HepG2 (cell line): ENCODE measurements at regions not wholly inside any gene's neighbourhood (a gene's known extent, or its start where the extent isn't known, plus 50 kb on each side); places are given as distances from the start of the nearest gene placed in this dataset.

Source experiments
- EZH2 ChIP-seq: conservative IDR thresholded peaks from 2 replicates; pipeline ENCODE4 v1.6.1; 2012; ENCODE audit warnings: mild to moderate bottlenecking, low read depth, low read length, moderate library complexity
- HHEX ChIP-seq: IDR thresholded peaks from 2 replicates; pipeline ENCODE4 v1.6.1; 2016; ENCODE audit warnings: control low read depth
- MAFK ChIP-seq, 2 experiments: IDR thresholded peaks in 1 of 2; conservative IDR thresholded peaks in 1 of 2; 2 replicates each; pipeline ENCODE4 v1.6.1; 2011; ENCODE audit warnings: improper control_type of control experiment in 2 of 2, low read length in 2 of 2
- SMC3 ChIP-seq: IDR thresholded peaks from 2 replicates; pipeline ENCODE4 v1.6.1; 2011; ENCODE audit warnings: low read length, improper control_type of control experiment
- ZFP36 ChIP-seq: fragments of 150-350 bp; IDR thresholded peaks from 2 replicates; pipeline ENCODE4 v1.6.1; 2018; ENCODE audit warnings: borderline replicate concordance, low read length, low read depth; ENCODE audit not compliant: partially characterized antibody
- ZNF121 ChIP-seq: sonication (generic); formaldehyde crosslinking; IDR thresholded peaks from 2 replicates; pipeline ENCODE4 v1.5.0; 2020; ENCODE audit warnings: mild to moderate bottlenecking, missing genetic modification reagents
- TF ChIP-seq, protein P1 (sequence below): sonication (generic); formaldehyde crosslinking; IDR thresholded peaks from 2 replicates; pipeline ENCODE4 v1.5.0; 2020; ENCODE audit warnings: mild to moderate bottlenecking, missing genetic modification reagents, moderate library complexity
- TF ChIP-seq, protein P2 (sequence below): sonication (generic); formaldehyde crosslinking; IDR thresholded peaks from 2 replicates; pipeline ENCODE4 v1.4.0; 2020; ENCODE audit warnings: missing genetic modification reagents, mild to moderate bottlenecking, borderline replicate concordance

DNA sequence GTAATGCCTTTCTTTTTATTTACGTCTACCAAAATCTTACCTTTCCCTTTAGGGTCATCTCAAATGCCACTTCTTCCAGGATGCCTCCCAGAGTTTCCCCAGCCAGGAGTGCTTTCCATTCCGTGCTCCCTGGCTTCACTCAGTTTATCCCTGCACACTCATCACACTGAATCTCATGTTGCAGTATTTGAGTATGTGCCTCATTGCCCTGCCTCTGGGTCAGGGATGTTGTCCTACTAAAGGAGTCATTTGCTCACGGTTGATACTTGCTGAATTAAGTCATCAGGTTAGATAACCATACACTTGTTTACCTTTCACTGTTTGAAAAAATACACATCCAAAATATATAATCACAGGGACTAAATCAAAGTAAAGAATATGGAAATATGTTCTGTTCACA, 356.2 kb upstream of the GATB start:
- TF ChIP-seq EZH2 (no peak), ZNF121 (CRISPR knock-in tag) (no peak), HHEX (CRISPR knock-in tag) (no peak), ZFP36 (no peak), SMC3 (no peak), MAFK (conservative IDR thresholded peaks at IDR 0.05 in 1 of 2, IDR thresholded peaks at IDR 0.05 in 1 of 2; ENCODE audit: low read length in 2 of 2) (no peak)
- TF ChIP-seq, protein P1, sequence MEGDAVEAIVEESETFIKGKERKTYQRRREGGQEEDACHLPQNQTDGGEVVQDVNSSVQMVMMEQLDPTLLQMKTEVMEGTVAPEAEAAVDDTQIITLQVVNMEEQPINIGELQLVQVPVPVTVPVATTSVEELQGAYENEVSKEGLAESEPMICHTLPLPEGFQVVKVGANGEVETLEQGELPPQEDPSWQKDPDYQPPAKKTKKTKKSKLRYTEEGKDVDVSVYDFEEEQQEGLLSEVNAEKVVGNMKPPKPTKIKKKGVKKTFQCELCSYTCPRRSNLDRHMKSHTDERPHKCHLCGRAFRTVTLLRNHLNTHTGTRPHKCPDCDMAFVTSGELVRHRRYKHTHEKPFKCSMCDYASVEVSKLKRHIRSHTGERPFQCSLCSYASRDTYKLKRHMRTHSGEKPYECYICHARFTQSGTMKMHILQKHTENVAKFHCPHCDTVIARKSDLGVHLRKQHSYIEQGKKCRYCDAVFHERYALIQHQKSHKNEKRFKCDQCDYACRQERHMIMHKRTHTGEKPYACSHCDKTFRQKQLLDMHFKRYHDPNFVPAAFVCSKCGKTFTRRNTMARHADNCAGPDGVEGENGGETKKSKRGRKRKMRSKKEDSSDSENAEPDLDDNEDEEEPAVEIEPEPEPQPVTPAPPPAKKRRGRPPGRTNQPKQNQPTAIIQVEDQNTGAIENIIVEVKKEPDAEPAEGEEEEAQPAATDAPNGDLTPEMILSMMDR (CRISPR knock-in tag), result no peak
- TF ChIP-seq, protein P2, sequence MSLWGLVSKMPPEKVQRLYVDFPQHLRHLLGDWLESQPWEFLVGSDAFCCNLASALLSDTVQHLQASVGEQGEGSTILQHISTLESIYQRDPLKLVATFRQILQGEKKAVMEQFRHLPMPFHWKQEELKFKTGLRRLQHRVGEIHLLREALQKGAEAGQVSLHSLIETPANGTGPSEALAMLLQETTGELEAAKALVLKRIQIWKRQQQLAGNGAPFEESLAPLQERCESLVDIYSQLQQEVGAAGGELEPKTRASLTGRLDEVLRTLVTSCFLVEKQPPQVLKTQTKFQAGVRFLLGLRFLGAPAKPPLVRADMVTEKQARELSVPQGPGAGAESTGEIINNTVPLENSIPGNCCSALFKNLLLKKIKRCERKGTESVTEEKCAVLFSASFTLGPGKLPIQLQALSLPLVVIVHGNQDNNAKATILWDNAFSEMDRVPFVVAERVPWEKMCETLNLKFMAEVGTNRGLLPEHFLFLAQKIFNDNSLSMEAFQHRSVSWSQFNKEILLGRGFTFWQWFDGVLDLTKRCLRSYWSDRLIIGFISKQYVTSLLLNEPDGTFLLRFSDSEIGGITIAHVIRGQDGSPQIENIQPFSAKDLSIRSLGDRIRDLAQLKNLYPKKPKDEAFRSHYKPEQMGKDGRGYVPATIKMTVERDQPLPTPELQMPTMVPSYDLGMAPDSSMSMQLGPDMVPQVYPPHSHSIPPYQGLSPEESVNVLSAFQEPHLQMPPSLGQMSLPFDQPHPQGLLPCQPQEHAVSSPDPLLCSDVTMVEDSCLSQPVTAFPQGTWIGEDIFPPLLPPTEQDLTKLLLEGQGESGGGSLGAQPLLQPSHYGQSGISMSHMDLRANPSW (CRISPR knock-in tag), result no peak
